SK-N-SH (cell line): ENCODE measurements at regions not wholly inside any gene's neighbourhood (a gene's known extent, or its start where the extent isn't known, plus 50 kb on each side); places are given as distances from the start of the nearest gene placed in this dataset.

ENCODE experiments used
- CTCF ChIP-seq: fragments of 200-600 bp; sonication (generic); IDR thresholded peaks from 2 replicates; pipeline ENCODE4 v1.6.1; 2017; ENCODE audit warnings: antibody characterized with exemption, mild to moderate bottlenecking, moderate library complexity
- ELF1 ChIP-seq: IDR thresholded peaks from 2 replicates; pipeline ENCODE4 v1.4.0; 2012
- FOSL2 ChIP-seq: IDR thresholded peaks from 2 replicates; pipeline ENCODE4 v1.4.0; 2012; ENCODE audit warnings: low read depth, mild to moderate bottlenecking, moderate library complexity, borderline replicate concordance
- GABPA ChIP-seq: IDR thresholded peaks from 2 replicates; pipeline ENCODE4 v1.4.0; 2012; ENCODE audit warnings: low read depth, mild to moderate bottlenecking
- MAX ChIP-seq: IDR thresholded peaks from 2 replicates; pipeline ENCODE4 v1.4.0; 2012; ENCODE audit warnings: low read depth
- NRF1 ChIP-seq: IDR thresholded peaks from 2 replicates; pipeline ENCODE4 v1.6.1; 2012; ENCODE audit warnings: low read depth, mild to moderate bottlenecking, low read length
- RAD21 ChIP-seq: IDR thresholded peaks from 2 replicates; pipeline ENCODE4 v1.6.1; 2012; ENCODE audit warnings: mild to moderate bottlenecking, low read length
- REST ChIP-seq: IDR thresholded peaks from 2 replicates; pipeline ENCODE4 v1.6.1; 2012; ENCODE audit warnings: mild to moderate bottlenecking, low read depth, low read length, moderate library complexity
- RXRA ChIP-seq: IDR thresholded peaks from 2 replicates; pipeline ENCODE4 v1.4.0; 2012; ENCODE audit warnings: low read depth, mild to moderate bottlenecking, borderline replicate concordance
- SMC3 ChIP-seq: IDR thresholded peaks from 2 replicates; pipeline ENCODE4 v1.6.1; 2012; ENCODE audit warnings: low read depth, low read length, improper control_type of control experiment
- TAF1 ChIP-seq: IDR thresholded peaks from 2 replicates; pipeline ENCODE4 v1.6.1; 2012; ENCODE audit warnings: low read depth, mild to moderate bottlenecking, low read length, moderate library complexity, borderline replicate concordance
- TCF12 ChIP-seq: IDR thresholded peaks from 2 replicates; pipeline ENCODE4 v1.4.0; 2012
- USF2 ChIP-seq: fragments of 150-350 bp; IDR thresholded peaks from 2 replicates; pipeline ENCODE4 v1.6.1; 2017; ENCODE audit warnings: antibody characterized with exemption, low read length, low read depth, borderline replicate concordance
- YY1 ChIP-seq: IDR thresholded peaks from 2 replicates; pipeline ENCODE4 v1.4.0; 2012; ENCODE audit warnings: low read depth, mild to moderate bottlenecking

- TF ChIP-seq MAX: no peak
- TF ChIP-seq FOSL2: no peak
- no peak for TF ChIP-seq YY1
- no peak for TF ChIP-seq CTCF
- no peak for TF ChIP-seq RXRA
- no peak for TF ChIP-seq REST
- no peak for TF ChIP-seq TAF1
- no peak for TF ChIP-seq TCF12
- no peak for TF ChIP-seq GABPA
- TF ChIP-seq NRF1: no peak
- no peak for TF ChIP-seq SMC3
- TF ChIP-seq USF2: no peak
- no peak for TF ChIP-seq RAD21
- no peak for TF ChIP-seq ELF1
These were observed 434.4 kb downstream of the NR2F2 start for GRCh38 chr15:96764946-96765345.
